GM10248 (cell line): ENCODE measurements at regions not wholly inside any gene's neighbourhood (a gene's known extent, or its start where the extent isn't known, plus 50 kb on each side); places are given as distances from the start of the nearest gene placed in this dataset.

ENCODE experiments used
- CTCF ChIA-PET: fragments of 300-600 bp; sonication (Branson Sonifier 250); formaldehyde crosslinking; extraction: SDS; loops from one replicate; lab custom pipeline; 2021; ENCODE audit warnings: antibody characterized with exemption; lab: Yijun Ruan, JAX
- POLR2A ChIA-PET: fragments of 350-650 bp; sonication (Branson Sonifier 250); formaldehyde crosslinking; extraction: SDS; loops from one replicate; lab custom pipeline; 2020; ENCODE audit warnings: antibody characterized with exemption; lab: Yijun Ruan, JAX
- DNase-seq: peaks from one replicate; pipeline ENCODE4 v3.0.0; 2012; ENCODE audit errors: extremely low spot score
- CTCF ChIP-seq: IDR thresholded peaks from 2 replicates; pipeline ENCODE4 v1.5.1; 2012; ENCODE audit warnings: mild to moderate bottlenecking, low read depth; ENCODE audit errors: extremely low read depth, missing control alignments, control extremely low read depth

GRCh38 chr12:125256634-125256936 is 191.3 kb downstream of the AACS start:
- ChIA-PET CTCF (no interaction called here), POLR2A (no interaction called here)
- DNase-seq = no peak
- no peak for TF ChIP-seq CTCF

- no peak for TF ChIP-seq CTCF
- POLR2A ChIA-PET = no interaction called here
- CTCF ChIA-PET = interaction anchor here (1.3 to 1.6 kb wide), 2 partner anchors 15 to 72 kb away, joined by 3 read pairs; no protein-coding TSS in a partner anchor
- DNase-seq = no peak
These were observed 194.1 kb downstream of the AACS start for GRCh38 chr12:125259178-125259867.

- TF ChIP-seq CTCF = no peak
- CTCF ChIA-PET = no interaction called here
- POLR2A ChIA-PET = no interaction called here
- no peak for DNase-seq
These were observed 197.6 kb downstream of the AACS start for GRCh38 chr12:125262851-125263250.

GRCh38 chr12:125263385-125263784 is 198.2 kb downstream of the AACS start:
- ChIA-PET CTCF (no interaction called here), POLR2A (no interaction called here)
- TF ChIP-seq CTCF = no peak
- DNase-seq = no peak

GRCh38 chr12:125267114-125267513 is 201.9 kb downstream of the AACS start:
- CTCF ChIA-PET = no interaction called here
- no peak for TF ChIP-seq CTCF
- POLR2A ChIA-PET = no interaction called here
- DNase-seq = no peak

GRCh38 chr12:125269276-125269675 is 204.0 kb downstream of the AACS start:
- CTCF ChIA-PET = no interaction called here
- TF ChIP-seq CTCF = no peak
- POLR2A ChIA-PET = no interaction called here
- DNase-seq = no peak
